Osteoblast (primary cell): ENCODE measurements at regions not wholly inside any gene's neighbourhood (a gene's known extent, or its start where the extent isn't known, plus 50 kb on each side); places are given as distances from the start of the nearest gene placed in this dataset.

Experiments used
- DNase-seq: peaks from one replicate; pipeline ENCODE4 v3.0.0; 2011; ENCODE audit warnings: low spot score, mixed read lengths; ENCODE audit not compliant: insufficient read length; ENCODE audit errors: missing footprints
- H2AFZ ChIP-seq: 2 replicates; pipeline ENCODE4 v1.6.0; 2011; ENCODE audit warnings: mild to moderate bottlenecking, low read length
- H3K27ac ChIP-seq: 2 replicates; pipeline ENCODE4 v1.5.1; 2011; ENCODE audit warnings: mild to moderate bottlenecking, low read depth, low read length, moderate library complexity
- H3K27me3 ChIP-seq: 2 replicates; pipeline ENCODE4 v1.6.0; 2012; ENCODE audit warnings: mild to moderate bottlenecking, control low read depth, inconsistent platforms, low read length, moderate library complexity; ENCODE audit not compliant: insufficient read depth
- H3K36me3 ChIP-seq: 2 replicates; pipeline ENCODE4 v1.5.1; 2011; ENCODE audit warnings: mild to moderate bottlenecking, low read length, control low read depth, moderate library complexity; ENCODE audit not compliant: insufficient read depth
- H3K4me1 ChIP-seq: 2 replicates; pipeline ENCODE4 v1.5.1; 2011; ENCODE audit warnings: mild to moderate bottlenecking, low read length, control low read depth, moderate library complexity; ENCODE audit not compliant: insufficient read depth
- H3K4me2 ChIP-seq: 2 replicates; pipeline ENCODE4 v1.6.0; 2011; ENCODE audit warnings: mild to moderate bottlenecking, low read length; ENCODE audit not compliant: insufficient read depth
- H3K4me3 ChIP-seq: fragments of 200-600 bp; sonication (generic); 3 replicates; pipeline ENCODE4 v1.5.1; 2012; ENCODE audit warnings: mild to moderate bottlenecking, low read length, inconsistent platforms; ENCODE audit not compliant: insufficient read depth
- H3K79me2 ChIP-seq: 2 replicates; pipeline ENCODE4 v1.6.0; 2012; ENCODE audit warnings: mild to moderate bottlenecking, low read length, control low read depth, inconsistent platforms; ENCODE audit not compliant: insufficient read depth
- H3K9me3 ChIP-seq: 2 replicates; pipeline ENCODE4 v1.5.1; 2011; ENCODE audit warnings: low read depth, low read length, control low read depth
- H4K20me1 ChIP-seq: 2 replicates; pipeline ENCODE4 v1.6.0; 2012; ENCODE audit warnings: mild to moderate bottlenecking, low read length, control low read depth; ENCODE audit not compliant: insufficient read depth
- TF ChIP-seq, protein P1 (sequence below): IDR thresholded peaks from 2 replicates; pipeline ENCODE4 v1.5.1; 2011; ENCODE audit warnings: mild to moderate bottlenecking, low read depth, low read length, moderate library complexity; ENCODE audit errors: extremely low read depth

DNA sequence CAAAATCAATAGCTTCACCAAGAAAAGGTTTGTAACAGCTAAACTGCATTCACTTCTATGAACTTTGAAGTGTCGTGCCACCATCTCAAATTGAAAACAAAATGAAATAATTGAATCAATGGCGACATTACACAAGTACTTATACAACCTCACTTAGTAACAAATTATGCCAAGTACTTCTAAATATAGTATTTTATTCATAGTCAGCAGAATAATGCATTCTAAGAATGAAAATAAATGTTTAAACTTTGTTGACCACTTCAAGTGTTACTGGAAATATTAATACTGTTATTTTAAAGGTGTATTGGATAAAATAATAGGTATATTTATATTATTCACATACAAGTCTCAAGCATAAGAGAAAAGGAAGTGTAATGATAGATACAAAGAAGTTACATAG lies 280.1 kb upstream of the HTR1E start:
- H2AFZ ChIP-seq, result no peak overlapping the region
- no peak for DNase-seq
- no peak overlapping the region for H3K4me3 ChIP-seq
- H4K20me1 ChIP-seq, result no peaks in the 10 kb centered on the region
- H3K27me3 ChIP-seq, result no peaks in the 10 kb centered on the region
- no peaks in the 10 kb centered on the region for H3K4me1 ChIP-seq
- no peak overlapping the region for H3K4me2 ChIP-seq
- peaks cover 1% of the 10 kb centered on the region for H3K9me3 ChIP-seq
- no peaks in the 10 kb centered on the region for H3K36me3 ChIP-seq
- TF ChIP-seq, protein P1, sequence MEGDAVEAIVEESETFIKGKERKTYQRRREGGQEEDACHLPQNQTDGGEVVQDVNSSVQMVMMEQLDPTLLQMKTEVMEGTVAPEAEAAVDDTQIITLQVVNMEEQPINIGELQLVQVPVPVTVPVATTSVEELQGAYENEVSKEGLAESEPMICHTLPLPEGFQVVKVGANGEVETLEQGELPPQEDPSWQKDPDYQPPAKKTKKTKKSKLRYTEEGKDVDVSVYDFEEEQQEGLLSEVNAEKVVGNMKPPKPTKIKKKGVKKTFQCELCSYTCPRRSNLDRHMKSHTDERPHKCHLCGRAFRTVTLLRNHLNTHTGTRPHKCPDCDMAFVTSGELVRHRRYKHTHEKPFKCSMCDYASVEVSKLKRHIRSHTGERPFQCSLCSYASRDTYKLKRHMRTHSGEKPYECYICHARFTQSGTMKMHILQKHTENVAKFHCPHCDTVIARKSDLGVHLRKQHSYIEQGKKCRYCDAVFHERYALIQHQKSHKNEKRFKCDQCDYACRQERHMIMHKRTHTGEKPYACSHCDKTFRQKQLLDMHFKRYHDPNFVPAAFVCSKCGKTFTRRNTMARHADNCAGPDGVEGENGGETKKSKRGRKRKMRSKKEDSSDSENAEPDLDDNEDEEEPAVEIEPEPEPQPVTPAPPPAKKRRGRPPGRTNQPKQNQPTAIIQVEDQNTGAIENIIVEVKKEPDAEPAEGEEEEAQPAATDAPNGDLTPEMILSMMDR, result no peak
- no peak overlapping the region for H3K27ac ChIP-seq
- no peaks in the 10 kb centered on the region for H3K79me2 ChIP-seq

DNA sequence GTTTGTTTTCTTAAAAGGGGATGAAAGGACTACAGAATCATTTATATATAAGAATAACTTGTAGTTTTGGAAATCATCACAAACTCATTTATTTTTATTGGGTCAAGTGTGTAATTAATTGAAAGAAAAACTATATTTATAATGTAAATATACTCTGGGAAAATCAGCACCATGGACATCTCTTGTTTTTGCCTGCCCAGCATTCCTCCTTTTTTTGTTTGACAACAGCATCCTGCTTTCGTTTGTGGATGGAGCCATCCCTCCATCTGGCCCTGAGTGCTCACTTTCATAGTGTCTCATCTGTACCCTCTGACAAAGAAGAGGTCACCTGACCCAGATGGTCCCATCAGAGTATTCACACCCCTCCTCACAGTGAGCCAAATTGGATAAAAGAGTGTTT lies 308.2 kb upstream of the HTR1E start:
- H3K4me3 ChIP-seq, result no peak overlapping the region
- no peak overlapping the region for H3K27ac ChIP-seq
- no peaks in the 10 kb centered on the region for H3K9me3 ChIP-seq
- no peak for DNase-seq
- no peak overlapping the region for H3K4me2 ChIP-seq
- TF ChIP-seq, protein P1, result no peak
- H3K27me3 ChIP-seq, result no peaks in the 10 kb centered on the region
- H3K4me1 ChIP-seq, result no peaks in the 10 kb centered on the region
- no peaks in the 10 kb centered on the region for H3K36me3 ChIP-seq
- no peak overlapping the region for H2AFZ ChIP-seq
- H4K20me1 ChIP-seq, result no peaks in the 10 kb centered on the region
- H3K79me2 ChIP-seq, result no peaks in the 10 kb centered on the region

DNA sequence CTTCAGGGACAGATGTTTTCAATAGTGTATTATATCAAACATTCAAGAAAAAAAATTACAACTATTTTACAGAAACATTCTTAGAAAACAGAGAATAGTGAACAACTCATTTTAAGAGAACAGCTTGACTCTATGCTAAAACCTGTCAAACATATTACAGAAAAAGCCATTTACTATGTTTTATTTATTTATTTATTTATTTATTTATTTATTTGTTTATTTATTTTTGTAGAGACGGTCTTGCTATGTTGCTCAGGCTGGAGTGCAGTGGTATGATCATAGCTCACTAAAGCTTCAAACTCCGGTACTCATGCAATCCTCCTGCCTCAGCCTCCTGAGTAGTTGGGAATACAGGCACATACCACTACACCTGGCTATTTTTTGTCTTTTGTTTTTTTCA lies 317.9 kb upstream of the HTR1E start:
- Histone ChIP-seq H3K27me3 (no peaks in the 10 kb centered on the region), H2AFZ (no peak overlapping the region), H3K4me2 (no peak overlapping the region), H3K4me3 (no peak overlapping the region), H3K27ac (no peak overlapping the region), H3K9me3 (no peaks in the 10 kb centered on the region), H3K4me1 (no peaks in the 10 kb centered on the region), H3K36me3 (no peaks in the 10 kb centered on the region), H3K79me2 (no peaks in the 10 kb centered on the region), H4K20me1 (no peaks in the 10 kb centered on the region)
- TF ChIP-seq, protein P1, result no peak
- DNase-seq, result no peak

DNA sequence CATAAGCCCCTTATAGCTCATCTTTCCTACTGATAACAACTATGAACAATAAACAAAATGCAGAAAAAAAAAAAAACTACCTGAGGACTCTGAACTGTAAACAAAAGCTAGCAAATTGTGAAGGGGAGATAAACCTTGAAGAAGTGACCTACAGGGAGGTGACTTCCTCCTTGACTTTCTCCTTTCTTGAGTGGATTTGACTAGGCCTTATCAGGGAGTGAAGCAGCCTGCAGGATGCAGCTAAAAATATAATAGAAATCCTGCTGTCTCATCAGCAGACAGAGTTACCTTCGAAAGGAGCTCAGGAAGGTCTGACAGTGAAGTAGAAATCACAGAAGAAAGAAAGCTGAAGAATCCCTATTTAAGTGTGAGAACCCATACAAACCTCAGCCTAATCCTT lies 322.0 kb upstream of the HTR1E start:
- no peak overlapping the region for H3K4me2 ChIP-seq
- TF ChIP-seq, protein P1, result no peak

More for the DNA sequence above, 322.0 kb upstream of the HTR1E start:
- H4K20me1 ChIP-seq, result no peaks in the 10 kb centered on the region
- no peak overlapping the region for H3K4me3 ChIP-seq
- no peaks in the 10 kb centered on the region for H3K9me3 ChIP-seq
- no peak overlapping the region for H2AFZ ChIP-seq
- H3K4me1 ChIP-seq, result no peaks in the 10 kb centered on the region
- no peaks in the 10 kb centered on the region for H3K36me3 ChIP-seq
- H3K79me2 ChIP-seq, result no peaks in the 10 kb centered on the region
- DNase-seq, result no peak
- H3K27me3 ChIP-seq, result no peaks in the 10 kb centered on the region
- no peak overlapping the region for H3K27ac ChIP-seq
